Ovary (tissue), 7 donors: ENCODE measurements at regions not wholly inside any gene's neighbourhood (a gene's known extent, or its start where the extent isn't known, plus 50 kb on each side); places are given as distances from the start of the nearest gene placed in this dataset.

Experiments
- DNase-seq, 5 donors: peaks; one replicate each; pipeline ENCODE4 v3.0.0-alpha.2; 2019 to 2020
- H3K27ac ChIP-seq, 2 donors: fragments of 200-600 bp; one replicate each; pipeline versions ENCODE4 v1.5.1 to v1.8.0; 2019 to 2022
- H3K27me3 ChIP-seq: fragments of 200-600 bp; one replicate; pipeline ENCODE4 v1.8.0; 2022
- H3K36me3 ChIP-seq: fragments of 200-600 bp; sonication (generic); one replicate; pipeline ENCODE4 v1.5.1; 2019
- H3K4me1 ChIP-seq: one replicate; pipeline ENCODE4 v1.8.1; 2013; ENCODE audit warnings: mild to moderate bottlenecking, moderate library complexity; ENCODE audit not compliant: insufficient read depth
- H3K4me3 ChIP-seq: fragments of 200-600 bp; sonication (generic); one replicate; pipeline ENCODE4 v1.5.1; 2017
- H3K9me3 ChIP-seq, 2 donors: fragments of 200-600 bp in 1 of 2; sonication (generic) in 1 of 2; one replicate each; pipeline versions ENCODE4 v1.5.1 to v1.8.1; 2013 to 2019; ENCODE audit warnings: mild to moderate bottlenecking in 1 of 2, moderate library complexity in 1 of 2
- CTCF ChIP-seq, 3 donors: fragments of 450-650 bp in 2 of 3; fragments of 200-600 bp in 1 of 3; IDR thresholded peaks; one replicate each; pipeline versions ENCODE4 v1.5.1 to v1.8.0; 2016 to 2022; ENCODE audit warnings: antibody characterized with exemption in 3 of 3, mild to moderate bottlenecking in 1 of 3
- EP300 ChIP-seq: sonication (generic); formaldehyde crosslinking; IDR thresholded peaks from one replicate; pipeline ENCODE4 v1.6.1; 2017; ENCODE audit warnings: antibody characterized with exemption
- POLR2A ChIP-seq: fragments of 450-650 bp; IDR thresholded peaks from one replicate; pipeline ENCODE4 v1.6.1; 2017; ENCODE audit warnings: antibody characterized with exemption, mild to moderate bottlenecking, moderate library complexity
- WGBS, 3 donors: extraction: QIAGEN DNeasy Blood & Tissue Kit in 1 of 3; methylation state at CpG; one replicate each; pipeline versions ENCODE4 v1.1.5 to v1.1.7; 2013 to 2017; 5-methylcytosine and 5-hydroxymethylcytosine counted together
- intact Hi-C, 4 donors: fragments of 100-400 bp; cut with DNase I; formaldehyde crosslinking; loops; one replicate each; pipeline versions ENCODE4 v1.11.0 to v1.15.1; 2022 to 2023
- donor health status: DM: no; HTN: no; CAD: no; lungs with moderate emphysema.
- donor health status: DM: no; HTN: no; CAD: no.
- donor health status: Bipolar disorder and iron deficiency.
- donor health status: DM: no; HTN: no; CAD: no.
- donor health status: DM: yes; HTN: yes; CAD: no.

GRCh38 chr2:65536596-65536995 is 104.2 kb upstream of the SPRED2 start:
- Histone ChIP-seq H3K36me3 (no peaks in the 10 kb centered on the region), H3K27ac (no peak overlapping the region), H3K4me3 (no peak overlapping the region), H3K27me3 (no peaks in the 10 kb centered on the region), H3K4me1 (no peaks in the 10 kb centered on the region), H3K9me3 (no peaks in the 10 kb centered on the region)
- no peak for DNase-seq
- no peak for TF ChIP-seq POLR2A
- no peak for TF ChIP-seq CTCF (IDR thresholded peaks at IDR 0.05)
- TF ChIP-seq EP300, result no peak
- intact Hi-C loops, result no loop called here
- WGBS, 3 donors, result 92 to 94% (median 92%) methylated on average over 4 of the region's 4 CpGs

- no peak for DNase-seq
These were observed 100.5 kb upstream of the SPRED2 start for GRCh38 chr2:65532937-65533336.

GRCh38 chr2:65532326-65532725 is 99.9 kb upstream of the SPRED2 start:
- WGBS, 3 donors, result 92 to 95% (median 94%) methylated on average over 3 of the region's 3 CpGs

More at GRCh38 chr2:65532937-65533336, 100.5 kb upstream of the SPRED2 start:
- WGBS, 3 donors, result 94 to 99% (median 94%) methylated on average over 4 of the region's 4 CpGs
- Histone ChIP-seq H3K27me3 (no peaks in the 10 kb centered on the region), H3K4me1 (no peaks in the 10 kb centered on the region), H3K27ac (no peak overlapping the region), H3K9me3 (no peaks in the 10 kb centered on the region), H3K4me3 (no peak overlapping the region), H3K36me3 (no peaks in the 10 kb centered on the region)
- TF ChIP-seq POLR2A, result no peak
- intact Hi-C loops, result no loop called here

GRCh38 chr2:65530547-65531320 is 98.3 kb upstream of the SPRED2 start:
- Histone ChIP-seq H3K4me1 (no peaks in the 10 kb centered on the region), H3K9me3 (no peaks in the 10 kb centered on the region), H3K4me3 (no peak overlapping the region), H3K27ac (no peak overlapping the region), H3K27me3 (no peaks in the 10 kb centered on the region), H3K36me3 (no peaks in the 10 kb centered on the region)
- intact Hi-C loops, result no loop called here
- TF ChIP-seq EP300, result no peak
- no peak for TF ChIP-seq CTCF (IDR thresholded peaks at IDR 0.05)
- no peak for TF ChIP-seq POLR2A
- WGBS, 3 donors, result 92 to 95% (median 94%) methylated on average over 5 of the region's 5 CpGs
- DNase-seq, result no peak

More at GRCh38 chr2:65532326-65532725, 99.9 kb upstream of the SPRED2 start:
- H3K9me3 ChIP-seq, result no peaks in the 10 kb centered on the region
- intact Hi-C loops, result no loop called here
- H3K27me3 ChIP-seq, result no peaks in the 10 kb centered on the region
- no peaks in the 10 kb centered on the region for H3K4me1 ChIP-seq
- no peak overlapping the region for H3K27ac ChIP-seq
- no peak for DNase-seq
- H3K36me3 ChIP-seq, result no peaks in the 10 kb centered on the region
- H3K4me3 ChIP-seq, result no peak overlapping the region
- no peak for TF ChIP-seq EP300
- TF ChIP-seq POLR2A, result no peak

- TF ChIP-seq EP300 (no peak), POLR2A (no peak), CTCF (IDR thresholded peaks at IDR 0.05) (no peak)
- no peaks in the 10 kb centered on the region for H3K9me3 ChIP-seq
- no peak for DNase-seq
- 86 to 89% (median 88%) methylated on average over 5 of the region's 5 CpGs for WGBS, 3 donors
- intact Hi-C loops, result no loop called here
- H3K27ac ChIP-seq, result no peak overlapping the region
- H3K4me3 ChIP-seq, result no peak overlapping the region
- H3K4me1 ChIP-seq, result no peaks in the 10 kb centered on the region
- H3K36me3 ChIP-seq, result no peaks in the 10 kb centered on the region
- H3K27me3 ChIP-seq, result no peaks in the 10 kb centered on the region
These were observed 97.0 kb upstream of the SPRED2 start for GRCh38 chr2:65529419-65529818.
